ENCODE measurements at regions not wholly inside any gene's neighbourhood (a gene's known extent, or its start where the extent isn't known, plus 50 kb on each side); places are given as distances from the start of the nearest gene placed in this dataset.
A peak's percentile ranks its signal among the peaks of the same experiment; 100 is the strongest.

DNA sequence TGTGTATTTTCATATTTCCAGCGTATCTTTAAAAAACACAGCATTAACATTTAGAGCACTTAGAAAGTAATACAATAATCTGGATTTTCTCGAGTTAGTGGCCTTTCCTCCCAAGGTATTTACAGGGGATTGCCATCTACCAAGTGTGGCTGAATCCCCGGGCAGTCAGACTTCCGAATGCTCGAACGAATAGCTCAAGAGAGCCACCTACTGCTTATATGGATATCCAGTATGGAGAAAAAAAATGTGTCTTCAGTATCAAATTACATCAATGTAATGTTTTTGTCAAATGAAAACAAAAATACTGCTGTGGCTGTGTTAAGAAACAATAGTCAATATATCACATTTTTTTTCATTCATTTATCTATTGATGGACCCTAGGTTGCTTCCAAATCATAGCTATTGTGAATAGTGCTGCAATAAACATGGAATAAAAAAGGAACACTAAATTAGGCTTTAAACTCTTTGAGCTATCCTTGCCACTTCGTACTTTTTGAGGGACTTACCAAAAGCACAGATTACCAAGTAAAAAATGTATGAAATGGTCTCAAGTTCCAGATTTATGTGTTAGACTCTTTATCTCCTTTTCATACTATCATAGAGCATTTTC, 654.5 kb upstream of the PTCHD4 start:
- Histone ChIP-seq H3K27me3 (replicated peaks; ENCODE audit: insufficient read depth) (no peaks in the 10 kb centered on the region), H3K4me1 (ENCODE audit: insufficient read depth) (peaks cover 23% of the 10 kb centered on the region), H2AFZ (peak overlapping the region; percentile 20), H3K9me2 (ENCODE audit: insufficient read depth) (no peaks in the 10 kb centered on the region), H3K4me2 (ENCODE audit: unreplicated experiment) (peak overlapping the region; percentile 6), H3K27ac (no peak overlapping the region), H3K79me2 (ENCODE audit: insufficient read depth) (no peaks in the 10 kb centered on the region), H3K9ac (no peak overlapping the region), H3F3A (ENCODE audit: insufficient read depth) (peaks cover 15% of the 10 kb centered on the region), H3K9me3 (ENCODE audit: low read depth) (no peaks in the 10 kb centered on the region), H4K20me1 (ENCODE audit: insufficient read depth) (no peaks in the 10 kb centered on the region), H3K4me3 (no peak overlapping the region), H3K36me3 (ENCODE audit: low read depth) (no peaks in the 10 kb centered on the region)
- TF ChIP-seq EZH2phosphoT487 (IDR thresholded peaks at IDR 0.05; ENCODE audit: insufficient read depth, low read depth) (no peak), EZH2 (IDR thresholded peaks at IDR 0.05; ENCODE audit: insufficient read depth, poor library complexity, severe bottlenecking) (no peak)
- WGBS, 2 experiments (ENCODE audit: low coverage in 1 of 2, low lambda C conversion rate in 2 of 2, missing lambda C conversion rate in 2 of 2), result 1 to 2% methylated on average over 7 of the region's 7 CpGs
- in situ Hi-C loops (cut with MboI), result loop anchor here (25.0 kb wide), 2 partner anchors 678 to 978 kb away; partner anchors contain the start of gene OPN5
- peak; percentile 81 for DNase-seq

DNA sequence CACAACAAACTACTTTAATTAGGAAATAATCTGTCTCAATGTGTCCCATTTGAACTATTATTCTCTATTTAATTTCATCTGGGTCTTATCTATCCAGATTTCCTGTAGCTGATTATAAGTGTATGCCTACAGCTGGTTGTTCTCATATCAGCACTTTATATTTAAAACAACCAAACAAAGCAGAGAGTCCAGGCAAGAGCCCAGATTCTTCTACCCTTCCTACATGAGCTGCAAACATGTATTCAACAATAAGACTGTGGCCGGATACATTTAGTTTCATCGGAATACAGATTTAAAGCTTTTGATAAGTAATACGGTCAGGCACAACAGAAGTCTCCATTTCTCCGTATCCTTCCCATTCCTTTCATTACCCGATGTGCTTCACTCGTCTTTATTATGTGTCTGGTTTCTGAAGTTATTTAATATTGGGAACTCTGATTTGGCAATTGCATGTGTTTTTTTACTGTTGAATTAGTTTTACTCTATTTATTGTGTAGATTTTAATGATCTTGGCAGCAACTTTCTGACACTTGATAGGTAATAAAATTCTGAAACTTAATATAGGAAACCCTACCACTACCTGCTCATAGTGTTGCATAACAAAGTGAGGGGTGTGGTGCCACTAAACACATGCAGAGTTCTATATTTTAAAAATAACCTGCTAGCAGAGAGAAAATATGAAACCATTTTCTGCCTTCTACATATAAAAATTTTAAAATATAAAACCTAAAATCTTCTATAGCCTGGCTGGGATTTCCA, 653.5 kb upstream of the PTCHD4 start:
- H3K4me2 ChIP-seq (ENCODE audit: unreplicated experiment), result no peak overlapping the region
- H3K4me1 ChIP-seq (ENCODE audit: insufficient read depth), result peaks cover 23% of the 10 kb centered on the region
- no peaks in the 10 kb centered on the region for H4K20me1 ChIP-seq (ENCODE audit: insufficient read depth)
- H3K79me2 ChIP-seq (ENCODE audit: insufficient read depth), result no peaks in the 10 kb centered on the region
- peaks cover 15% of the 10 kb centered on the region for H3F3A ChIP-seq (ENCODE audit: insufficient read depth)
- in situ Hi-C loops (cut with MboI), result loop anchor here (25.0 kb wide), 2 partner anchors 677 to 977 kb away; partner anchors contain the start of gene OPN5
- H3K27ac ChIP-seq, result no peak overlapping the region
- no peak for TF ChIP-seq EZH2 (IDR thresholded peaks at IDR 0.05; ENCODE audit: insufficient read depth, poor library complexity, severe bottlenecking)
- TF ChIP-seq EZH2phosphoT487 (IDR thresholded peaks at IDR 0.05; ENCODE audit: insufficient read depth, low read depth), result no peak
- H3K9me2 ChIP-seq (ENCODE audit: insufficient read depth), result no peaks in the 10 kb centered on the region
- no peak overlapping the region for H3K4me3 ChIP-seq
- no peak for DNase-seq
- 18 to 19% methylated on average over 6 of the region's 6 CpGs for WGBS, 2 experiments (ENCODE audit: low coverage in 1 of 2, low lambda C conversion rate in 2 of 2, missing lambda C conversion rate in 2 of 2)
- no peaks in the 10 kb centered on the region for H3K27me3 ChIP-seq (replicated peaks; ENCODE audit: insufficient read depth)
- no peaks in the 10 kb centered on the region for H3K36me3 ChIP-seq (ENCODE audit: low read depth)
- H3K9ac ChIP-seq, result no peak overlapping the region
- H3K9me3 ChIP-seq (ENCODE audit: low read depth), result no peaks in the 10 kb centered on the region
- H2AFZ ChIP-seq, result peak overlapping the region; percentile 46

DNA sequence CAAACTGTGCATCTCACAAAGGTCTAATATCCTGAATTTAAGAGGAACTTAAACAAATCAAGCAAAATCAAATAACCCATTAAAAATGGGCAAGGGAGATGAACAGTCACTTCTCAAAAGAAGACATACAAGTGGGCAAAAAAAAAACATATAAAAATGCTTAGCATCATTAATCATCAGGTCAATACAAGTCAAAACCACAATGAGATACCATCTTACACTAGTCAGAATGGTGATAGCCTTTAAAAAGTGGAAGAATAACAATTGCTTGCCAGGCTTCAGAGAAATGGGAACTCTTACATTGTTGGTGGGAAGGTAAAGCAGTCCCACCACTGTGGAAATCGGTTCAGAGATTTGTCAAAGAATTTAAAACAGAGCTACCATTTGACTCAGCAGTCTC, 646.7 kb upstream of the PTCHD4 start:
- no peaks in the 10 kb centered on the region for H3K27me3 ChIP-seq (replicated peaks; ENCODE audit: insufficient read depth)
- in situ Hi-C loops (cut with MboI), result loop anchor here (25.0 kb wide), 2 partner anchors 670 to 970 kb away; partner anchors contain the start of gene OPN5

DNA sequence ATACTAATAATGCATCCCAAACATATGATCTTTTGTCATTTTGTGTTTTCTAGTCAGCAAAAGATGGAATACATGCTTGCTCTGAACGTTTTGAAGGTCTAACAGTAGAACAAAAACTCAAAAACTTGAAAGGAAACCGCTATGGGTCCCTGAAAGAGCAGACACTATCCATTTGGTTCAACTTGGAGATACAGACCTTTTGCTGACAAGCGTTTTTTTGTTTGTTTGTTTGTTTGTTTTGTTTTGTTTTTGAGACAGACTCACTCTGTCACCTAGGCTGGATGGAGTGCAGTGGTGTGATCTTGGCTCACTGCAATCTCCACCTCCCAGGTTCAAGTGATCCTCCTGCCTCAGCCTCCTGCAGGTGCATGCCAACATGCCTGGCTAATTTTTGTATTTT, 644.3 kb upstream of the PTCHD4 start:
- Histone ChIP-seq H3K4me1 (ENCODE audit: insufficient read depth) (no peaks in the 10 kb centered on the region), H3K9ac (no peak overlapping the region), H3K4me3 (no peak overlapping the region), H3K36me3 (ENCODE audit: low read depth) (no peaks in the 10 kb centered on the region), H3K27me3 (replicated peaks; ENCODE audit: insufficient read depth) (no peaks in the 10 kb centered on the region), H3K27ac (no peak overlapping the region), H3F3A (ENCODE audit: insufficient read depth) (no peaks in the 10 kb centered on the region), H3K4me2 (ENCODE audit: unreplicated experiment) (no peak overlapping the region), H3K9me3 (ENCODE audit: low read depth) (no peaks in the 10 kb centered on the region), H2AFZ (no peak overlapping the region), H4K20me1 (ENCODE audit: insufficient read depth) (no peaks in the 10 kb centered on the region), H3K9me2 (ENCODE audit: insufficient read depth) (no peaks in the 10 kb centered on the region), H3K79me2 (ENCODE audit: insufficient read depth) (no peaks in the 10 kb centered on the region)
- no peak for DNase-seq
- TF ChIP-seq EZH2 (IDR thresholded peaks at IDR 0.05; ENCODE audit: insufficient read depth, poor library complexity, severe bottlenecking), result no peak
- TF ChIP-seq EZH2phosphoT487 (IDR thresholded peaks at IDR 0.05; ENCODE audit: insufficient read depth, low read depth), result no peak
- in situ Hi-C loops (cut with MboI), result loop anchor here (25.0 kb wide), 2 partner anchors 668 to 968 kb away; partner anchors contain the start of gene OPN5
- WGBS, 2 experiments (ENCODE audit: low coverage in 1 of 2, low lambda C conversion rate in 2 of 2, missing lambda C conversion rate in 2 of 2), result 6 to 16% methylated on average over 3 of the region's 3 CpGs

More for the DNA sequence above, 646.7 kb upstream of the PTCHD4 start:
- no peaks in the 10 kb centered on the region for H3K4me1 ChIP-seq (ENCODE audit: insufficient read depth)
- no peaks in the 10 kb centered on the region for H3F3A ChIP-seq (ENCODE audit: insufficient read depth)
- WGBS, 2 experiments (ENCODE audit: low coverage in 1 of 2, low lambda C conversion rate in 2 of 2, missing lambda C conversion rate in 2 of 2), result 3 to 11% methylated on average over 1 of the region's 1 CpG
- H3K79me2 ChIP-seq (ENCODE audit: insufficient read depth), result no peaks in the 10 kb centered on the region
- no peak overlapping the region for H3K27ac ChIP-seq
- TF ChIP-seq EZH2phosphoT487 (IDR thresholded peaks at IDR 0.05; ENCODE audit: insufficient read depth, low read depth) (no peak), EZH2 (IDR thresholded peaks at IDR 0.05; ENCODE audit: insufficient read depth, poor library complexity, severe bottlenecking) (no peak)
- no peak overlapping the region for H3K4me2 ChIP-seq (ENCODE audit: unreplicated experiment)
- no peak overlapping the region for H3K4me3 ChIP-seq
- H3K36me3 ChIP-seq (ENCODE audit: low read depth), result no peaks in the 10 kb centered on the region
- H3K9me3 ChIP-seq (ENCODE audit: low read depth), result no peaks in the 10 kb centered on the region
- no peaks in the 10 kb centered on the region for H3K9me2 ChIP-seq (ENCODE audit: insufficient read depth)
- no peak overlapping the region for H3K9ac ChIP-seq
- no peak for DNase-seq
- no peak overlapping the region for H2AFZ ChIP-seq
- no peaks in the 10 kb centered on the region for H4K20me1 ChIP-seq (ENCODE audit: insufficient read depth)

Measured in GM23248 (cell line).